ENCODE measurements at regions not wholly inside any gene's neighbourhood (a gene's known extent, or its start where the extent isn't known, plus 50 kb on each side); places are given as distances from the start of the nearest gene placed in this dataset.
"Not testable (repeated sequence)": the region's sequence is repeated elsewhere in the genome, so short reads cannot be mapped to it uniquely, and the experiment has no call there.

GRCh38 chr16:29604631-29605549, 58.2 kb upstream of the SPN start:
- H3K14ac ChIP-seq (ENCODE audit: insufficient read length); H2BK5ac ChIP-seq (ENCODE audit: low read depth, low read length); FAIRE-seq; H2BK15ac ChIP-seq (ENCODE audit: low read length); H2BK120ac ChIP-seq (replicated peaks; ENCODE audit: low read depth, low read length); H2AK5ac ChIP-seq (ENCODE audit: low read depth, low read length); H2AFZ ChIP-seq (ENCODE audit: low read length); H3K23ac ChIP-seq (ENCODE audit: insufficient read length); H3K79me1 ChIP-seq (ENCODE audit: low read depth, low read length); H4K91ac ChIP-seq (replicated peaks; ENCODE audit: insufficient read length, low read length); H3K56ac ChIP-seq (replicated peaks; ENCODE audit: insufficient read length, low read depth, low read length); POLR2A ChIA-PET (ENCODE audit: partially characterized antibody); H3K4me3 ChIP-seq (ENCODE audit: extremely low read depth in 1 of 4, insufficient read depth in 2 of 4, low read depth in 3 of 4, low read length in 4 of 4); H3K23me2 ChIP-seq (ENCODE audit: low read depth, low read length); H3K27me3 ChIP-seq (replicated peaks in 1 of 4; ENCODE audit: control insufficient read depth in 3 of 4, extremely low read depth in 1 of 4, insufficient read depth in 3 of 4, low read length in 3 of 4); H4K8ac ChIP-seq (ENCODE audit: extremely low read depth, insufficient read depth, low read length); H4K20me1 ChIP-seq (replicated peaks in 1 of 2; ENCODE audit: control insufficient read depth in 1 of 2, insufficient read depth in 2 of 2, low read length in 2 of 2); H3K9ac ChIP-seq (replicated peaks in 1 of 4; ENCODE audit: extremely low read depth in 1 of 4, low read depth in 3 of 4, low read length in 3 of 4); H3K9me3 ChIP-seq (ENCODE audit: insufficient read depth in 2 of 2, low read depth in 1 of 2, low read length in 1 of 2); H2BK20ac ChIP-seq (ENCODE audit: low read length); H4K5ac ChIP-seq (ENCODE audit: insufficient read length, low read depth, low read length); H3K4me2 ChIP-seq (ENCODE audit: insufficient read depth in 1 of 2, low read depth in 2 of 2, low read length in 2 of 2); H2BK12ac ChIP-seq (ENCODE audit: low read depth, low read length); H3K27ac ChIP-seq (ENCODE audit: low read depth, low read length); H3K4me1 ChIP-seq (replicated peaks in 1 of 4; ENCODE audit: control insufficient read depth in 3 of 4, insufficient read depth in 4 of 4, low read length in 3 of 4); H3K4ac ChIP-seq (replicated peaks; ENCODE audit: insufficient read length, low read depth, low read length); H3K36me3 ChIP-seq (ENCODE audit: control insufficient read depth in 2 of 4, insufficient read depth in 4 of 4, low read length in 3 of 4); DNase-seq (ENCODE audit: low read depth in 1 of 2, low spot score in 2 of 2); H3K18ac ChIP-seq (ENCODE audit: extremely low read depth, low read length): not testable (repeated sequence)
- 91% methylated on average over 16 of the region's 21 CpGs; no CpG with 5 or more reads in 1 of the 2 experiments for WGBS, 2 experiments (ENCODE audit: extremely low coverage in 1 of 2, insufficient coverage in 1 of 2, insufficient read length in 1 of 2, insufficient replicate concordance in 2 of 2, low coverage in 1 of 2, low lambda C conversion rate in 2 of 2, missing lambda C conversion rate in 1 of 2)
- CTCF ChIA-PET (ENCODE audit: partially characterized antibody): interaction anchor here (1.2 kb wide), 1 partner anchor 760 kb away, joined by 3 read pairs; no protein-coding TSS in a partner anchor
- H3K79me2 ChIP-seq (ENCODE audit: control insufficient read depth in 1 of 2, insufficient read depth in 2 of 2, low read length in 2 of 2): peaks cover 0 to 62% of the 10 kb centered on the region in 2 experiments; a peak in 3 of 4 replicates
